MG63 (cell line): ENCODE measurements at regions not wholly inside any gene's neighbourhood (a gene's known extent, or its start where the extent isn't known, plus 50 kb on each side); places are given as distances from the start of the nearest gene placed in this dataset.
A peak's percentile ranks its signal among the peaks of the same experiment; 100 is the strongest.

Source experiments
- DNase-seq: peaks from one replicate; pipeline ENCODE4 v3.0.0-alpha.2; 2020
- H3K27me3 ChIP-seq: fragments of 250-450 bp; sonication (Bioruptor Pico); 2 replicates; pipeline ENCODE4 v1.5.1; 2020; ENCODE audit warnings: mild to moderate bottlenecking, moderate library complexity
- H3K36me3 ChIP-seq: fragments of 250-450 bp; sonication (Bioruptor Pico); 2 replicates; pipeline ENCODE4 v1.5.1; 2020; ENCODE audit warnings: mild to moderate bottlenecking, moderate library complexity
- H3K4me3 ChIP-seq: fragments of 250-450 bp; sonication (Bioruptor Pico); 2 replicates; pipeline ENCODE4 v1.5.1; 2020; ENCODE audit warnings: mild to moderate bottlenecking, moderate library complexity
- H3K9me3 ChIP-seq: fragments of 250-450 bp; sonication (Bioruptor Pico); 2 replicates; pipeline ENCODE4 v1.5.1; 2020; ENCODE audit warnings: mild to moderate bottlenecking, moderate library complexity

GRCh38 chr17:73785958-73786743, 141.9 kb upstream of the SDK2 start:
- peaks cover 51% of the 10 kb centered on the region for H3K27me3 ChIP-seq
- DNase-seq, result no peak
- no peaks in the 10 kb centered on the region for H3K36me3 ChIP-seq
- H3K4me3 ChIP-seq, result no peak overlapping the region
- H3K9me3 ChIP-seq, result no peaks in the 10 kb centered on the region

DNA sequence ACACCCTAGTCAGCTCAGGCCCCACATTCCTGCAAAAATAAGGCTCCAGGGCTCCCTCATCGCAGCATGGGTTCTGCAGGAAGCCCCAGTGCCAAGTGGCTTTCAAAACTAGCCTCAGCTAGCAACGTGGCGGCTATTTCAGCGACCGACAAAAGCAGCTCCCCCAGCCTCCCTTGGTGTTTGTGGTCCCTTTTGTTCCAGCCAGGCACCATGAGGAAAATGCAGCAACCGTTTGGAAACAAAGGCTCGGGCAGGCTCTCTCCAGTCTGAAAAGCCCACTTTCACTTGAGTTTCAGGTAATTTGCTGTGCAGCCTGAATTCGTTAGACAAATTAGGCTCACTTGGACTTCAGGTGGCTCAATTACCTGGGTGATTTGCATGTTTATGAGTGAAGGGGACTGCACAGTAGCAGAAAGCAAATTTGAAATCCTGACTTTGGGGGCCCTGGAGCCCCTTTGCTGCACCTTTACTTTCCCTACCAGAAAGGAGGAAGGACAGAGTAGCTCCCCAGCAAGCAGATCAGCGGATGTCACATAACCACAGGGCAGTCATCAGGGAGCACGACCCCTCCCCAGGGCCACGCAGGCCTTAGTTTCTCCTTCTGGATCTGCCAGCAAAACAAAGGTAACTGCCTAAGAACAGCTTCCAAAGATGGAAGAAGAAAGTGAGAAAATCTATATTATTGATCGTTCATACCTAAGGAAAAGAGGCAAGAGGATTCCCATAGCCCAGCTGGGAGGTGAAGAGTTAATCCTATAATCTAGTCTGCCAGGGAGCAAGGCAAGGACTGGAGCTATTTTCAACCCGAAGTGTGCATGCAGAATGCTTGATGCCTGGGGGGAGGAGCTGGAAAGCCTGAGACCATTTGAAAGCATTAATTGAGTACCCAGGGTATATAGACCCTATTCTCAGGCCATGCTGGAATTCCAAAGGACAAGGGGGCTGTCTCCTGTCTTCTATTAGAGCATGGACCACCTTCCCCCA, 143.1 kb upstream of the SDK2 start:
- Histone ChIP-seq H3K9me3 (no peaks in the 10 kb centered on the region), H3K4me3 (no peak overlapping the region), H3K36me3 (no peaks in the 10 kb centered on the region), H3K27me3 (peaks cover 44% of the 10 kb centered on the region)
- DNase-seq, result no peak

- no peaks in the 10 kb centered on the region for H3K9me3 ChIP-seq
- H3K36me3 ChIP-seq, result no peaks in the 10 kb centered on the region
- no peak overlapping the region for H3K4me3 ChIP-seq
- H3K27me3 ChIP-seq, result peaks cover 38% of the 10 kb centered on the region
- no peak for DNase-seq
These were observed 143.9 kb upstream of the SDK2 start for GRCh38 chr17:73788111-73788510.

DNA sequence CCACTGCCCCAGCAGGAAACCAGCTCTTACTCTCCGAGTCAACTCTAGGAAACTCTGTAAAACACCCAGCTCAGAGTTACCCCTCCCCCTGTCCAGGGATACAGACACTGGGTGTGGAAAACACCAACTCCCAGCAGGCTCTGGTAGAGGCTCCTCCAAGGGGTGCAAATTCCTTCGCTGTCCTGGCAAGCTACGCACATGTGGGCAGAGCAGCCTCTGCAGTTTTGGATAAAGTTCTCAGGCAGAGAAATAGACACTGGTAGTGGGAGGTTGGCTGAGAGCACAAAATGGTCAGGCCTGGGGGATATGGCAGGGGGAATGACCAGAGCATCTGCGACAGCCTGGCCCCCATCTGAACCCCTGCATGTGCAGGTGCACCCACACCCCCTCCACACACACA, 146.9 kb upstream of the SDK2 start:
- Histone ChIP-seq H3K9me3 (no peaks in the 10 kb centered on the region), H3K36me3 (no peaks in the 10 kb centered on the region), H3K27me3 (peaks cover 33% of the 10 kb centered on the region), H3K4me3 (no peak overlapping the region)
- DNase-seq, result no peak

DNA sequence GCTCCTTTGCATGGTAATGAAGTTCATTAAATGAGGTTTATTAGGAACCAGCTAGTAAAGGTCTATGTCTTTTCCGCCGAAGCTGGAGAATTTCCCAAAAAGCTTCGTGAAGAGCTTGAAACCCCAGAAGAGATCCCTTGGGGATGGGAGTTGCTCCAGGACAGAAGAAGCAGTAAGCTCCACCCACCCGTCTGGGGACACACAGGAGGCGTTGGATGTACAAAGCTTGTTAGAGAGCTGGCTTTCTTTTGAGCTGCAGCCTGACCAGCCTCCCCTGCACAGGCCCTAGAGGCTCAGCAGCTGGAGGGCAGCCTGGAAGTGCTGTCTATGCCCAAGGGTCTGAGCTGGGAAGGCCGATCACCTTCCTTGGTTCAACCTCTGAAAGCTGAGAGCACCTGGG, 147.4 kb upstream of the SDK2 start:
- H3K36me3 ChIP-seq, result no peaks in the 10 kb centered on the region
- H3K9me3 ChIP-seq, result no peaks in the 10 kb centered on the region
- H3K4me3 ChIP-seq, result no peak overlapping the region
- peaks cover 33% of the 10 kb centered on the region for H3K27me3 ChIP-seq
- no peak for DNase-seq

DNA sequence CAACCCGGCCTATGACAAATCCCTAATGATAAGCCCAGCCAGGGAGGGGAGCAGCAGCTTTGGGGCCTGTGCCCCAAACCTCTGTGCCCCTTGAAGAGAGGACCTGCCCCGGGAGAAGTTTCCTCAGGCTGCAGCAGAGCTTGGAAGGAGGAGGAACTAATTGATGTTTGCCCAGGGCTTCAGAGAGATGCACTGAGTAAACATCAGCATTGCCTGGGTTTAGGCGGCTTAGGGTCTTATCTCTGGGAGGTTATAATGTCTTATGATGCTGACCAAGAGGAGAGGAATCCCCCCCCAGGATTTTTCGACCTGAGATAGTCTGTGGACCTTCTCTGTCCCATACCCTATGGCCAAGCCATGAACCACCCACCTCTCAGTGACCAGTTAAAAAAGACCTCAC, 148.7 kb upstream of the SDK2 start:
- Histone ChIP-seq H3K4me3 (no peak overlapping the region), H3K9me3 (no peaks in the 10 kb centered on the region), H3K36me3 (no peaks in the 10 kb centered on the region), H3K27me3 (peaks cover 22% of the 10 kb centered on the region)
- no peak for DNase-seq

DNA sequence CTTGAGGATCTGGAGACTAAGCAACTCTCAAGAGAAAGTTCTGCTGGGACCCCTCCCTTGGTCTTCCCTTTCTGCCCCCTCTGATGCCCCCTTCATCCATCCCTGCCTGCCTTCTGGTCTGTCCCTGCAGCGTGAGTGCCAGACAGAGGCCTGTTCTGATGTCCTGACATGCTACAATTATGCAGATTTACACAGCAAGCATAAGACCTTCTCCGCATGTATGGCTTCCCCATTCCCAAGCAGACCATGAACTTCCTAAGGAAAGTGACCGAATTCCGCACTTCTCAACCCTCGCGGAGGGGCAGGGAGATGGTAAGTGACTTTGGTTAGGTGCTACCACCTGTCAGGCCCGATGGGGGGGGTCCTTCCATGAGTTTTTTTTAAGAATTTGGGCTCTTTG, 150.1 kb upstream of the SDK2 start:
- peaks cover 15% of the 10 kb centered on the region for H3K27me3 ChIP-seq
- no peaks in the 10 kb centered on the region for H3K36me3 ChIP-seq
- H3K9me3 ChIP-seq, result no peaks in the 10 kb centered on the region
- no peak overlapping the region for H3K4me3 ChIP-seq
- DNase-seq, result no peak

- H3K9me3 ChIP-seq, result no peaks in the 10 kb centered on the region
- no peak overlapping the region for H3K4me3 ChIP-seq
- peaks cover 7% of the 10 kb centered on the region for H3K27me3 ChIP-seq
- no peak for DNase-seq
- H3K36me3 ChIP-seq, result no peaks in the 10 kb centered on the region
These were observed 151.5 kb upstream of the SDK2 start for GRCh38 chr17:73795730-73796129.

DNA sequence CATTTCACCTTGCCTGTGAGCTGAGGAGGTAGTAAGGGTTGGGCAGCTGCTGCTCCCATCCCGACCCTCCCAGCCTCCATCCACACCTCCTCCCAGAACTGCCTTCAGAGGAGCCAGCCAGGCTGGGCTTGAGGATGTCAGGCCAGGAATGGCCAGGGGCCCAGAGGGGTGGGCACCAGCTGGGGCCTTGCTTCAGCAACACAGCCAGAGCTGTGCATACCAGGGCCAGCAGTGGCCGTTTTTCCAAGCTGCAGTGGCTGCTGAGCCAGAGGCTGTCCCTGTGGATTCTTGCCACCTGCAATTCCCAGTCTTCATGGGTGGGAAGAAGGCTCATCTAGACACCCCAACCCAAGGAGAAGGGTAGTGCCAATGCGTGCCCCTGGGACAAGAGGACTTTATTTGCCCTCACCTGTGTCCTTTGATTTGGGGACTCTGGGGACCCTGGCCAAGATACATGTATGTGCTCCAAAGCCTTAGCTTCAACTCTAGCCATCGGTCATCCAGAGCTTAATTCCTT, 153.4 kb upstream of the SDK2 start:
- peaks cover 2% of the 10 kb centered on the region for H3K27me3 ChIP-seq
- no peaks in the 10 kb centered on the region; the same call in 1 of the 2 replicates for H3K9me3 ChIP-seq
- DNase-seq, result peak; percentile 40
- no peaks in the 10 kb centered on the region for H3K36me3 ChIP-seq
- H3K4me3 ChIP-seq, result no peak overlapping the region

GRCh38 chr17:73798111-73798748, 154.0 kb upstream of the SDK2 start:
- peaks cover 3% of the 10 kb centered on the region; the same call in 1 of the 2 replicates for H3K9me3 ChIP-seq
- peak; percentile 96 for DNase-seq
- no peaks in the 10 kb centered on the region for H3K36me3 ChIP-seq
- H3K4me3 ChIP-seq, result no peak overlapping the region
- peaks cover 2% of the 10 kb centered on the region for H3K27me3 ChIP-seq

- Histone ChIP-seq H3K4me3 (no peak overlapping the region), H3K36me3 (no peaks in the 10 kb centered on the region), H3K27me3 (peaks cover under 1% of the 10 kb centered on the region), H3K9me3 (peaks cover 3% of the 10 kb centered on the region; the same call in 1 of the 2 replicates)
- DNase-seq, result no peak
These were observed 154.9 kb upstream of the SDK2 start for GRCh38 chr17:73799096-73799495.

DNA sequence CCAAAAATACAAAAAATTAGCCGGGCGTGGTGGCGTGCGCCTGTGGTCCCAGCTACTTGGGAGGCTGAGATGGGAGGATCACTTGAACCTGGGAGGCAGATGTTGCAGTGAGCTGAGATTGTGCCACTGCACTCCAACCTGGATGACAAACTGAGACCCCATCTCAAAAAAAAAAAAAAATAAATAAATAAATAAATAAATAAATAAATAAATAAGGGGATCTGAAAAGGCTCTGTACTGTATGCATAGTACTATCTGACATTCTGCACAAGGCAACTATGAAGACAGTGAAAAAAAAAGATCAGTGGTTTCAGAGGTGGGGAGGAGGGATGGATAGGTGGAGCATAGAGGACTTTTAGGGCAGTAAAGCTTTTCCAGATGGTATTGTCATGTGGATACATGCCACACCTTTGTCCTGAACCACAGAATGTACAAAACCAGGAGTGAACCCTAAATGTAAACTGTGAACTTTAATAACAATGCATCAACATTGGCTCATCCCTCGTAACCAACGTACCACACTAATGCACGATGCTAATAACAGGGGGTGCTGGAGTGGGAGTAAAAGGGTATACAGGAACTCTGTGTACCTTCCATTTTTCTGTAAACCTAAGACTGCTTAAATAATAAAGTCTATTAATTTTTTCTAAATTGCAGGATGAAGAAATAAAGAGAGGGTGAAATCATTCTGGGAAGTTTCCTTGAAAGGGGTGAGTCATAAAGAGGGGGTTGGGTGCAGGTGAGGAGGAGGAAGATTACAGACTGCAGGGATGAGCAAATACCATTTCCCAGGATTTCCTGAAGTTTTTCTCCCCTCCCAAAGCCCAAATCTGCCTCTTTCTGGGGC, 155.8 kb upstream of the SDK2 start:
- H3K27me3 ChIP-seq, result no peaks in the 10 kb centered on the region; the same call in 1 of the 2 replicates
- H3K36me3 ChIP-seq, result no peaks in the 10 kb centered on the region

DNA sequence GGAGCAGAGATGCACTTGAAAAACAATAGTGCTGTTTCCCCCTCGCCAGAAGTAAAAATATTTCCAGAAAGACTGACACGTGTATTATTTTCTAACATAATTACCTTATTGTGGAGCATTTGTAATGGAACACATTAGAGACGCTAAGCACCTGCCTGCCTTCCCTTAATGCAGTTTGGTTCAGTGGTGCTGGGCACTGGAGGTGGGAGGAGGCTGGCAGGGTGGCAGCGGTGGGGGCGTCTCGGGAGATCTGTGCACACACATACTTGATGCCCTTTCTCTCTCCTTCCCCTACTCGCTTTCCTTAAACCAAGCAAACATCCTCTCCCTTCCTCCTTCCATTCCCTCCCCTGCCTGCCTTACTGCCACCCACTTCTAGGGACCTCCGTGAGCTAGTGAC, 156.6 kb upstream of the SDK2 start:
- Histone ChIP-seq H3K9me3 (peaks cover 3% of the 10 kb centered on the region; the same call in 1 of the 2 replicates), H3K36me3 (no peaks in the 10 kb centered on the region), H3K27me3 (no peaks in the 10 kb centered on the region; the same call in 1 of the 2 replicates), H3K4me3 (no peak overlapping the region)
- no peak for DNase-seq

More for the DNA sequence above, 155.8 kb upstream of the SDK2 start:
- Histone ChIP-seq H3K4me3 (no peak overlapping the region), H3K9me3 (peaks cover 3% of the 10 kb centered on the region; the same call in 1 of the 2 replicates)
- DNase-seq, result no peak

- Histone ChIP-seq H3K27me3 (no peaks in the 10 kb centered on the region; the same call in 1 of the 2 replicates), H3K9me3 (peaks cover 4% of the 10 kb centered on the region; the same call in 1 of the 2 replicates), H3K36me3 (no peaks in the 10 kb centered on the region), H3K4me3 (no peak overlapping the region)
- DNase-seq, result no peak
These were observed 157.3 kb upstream of the SDK2 start for GRCh38 chr17:73801455-73802100.

DNA sequence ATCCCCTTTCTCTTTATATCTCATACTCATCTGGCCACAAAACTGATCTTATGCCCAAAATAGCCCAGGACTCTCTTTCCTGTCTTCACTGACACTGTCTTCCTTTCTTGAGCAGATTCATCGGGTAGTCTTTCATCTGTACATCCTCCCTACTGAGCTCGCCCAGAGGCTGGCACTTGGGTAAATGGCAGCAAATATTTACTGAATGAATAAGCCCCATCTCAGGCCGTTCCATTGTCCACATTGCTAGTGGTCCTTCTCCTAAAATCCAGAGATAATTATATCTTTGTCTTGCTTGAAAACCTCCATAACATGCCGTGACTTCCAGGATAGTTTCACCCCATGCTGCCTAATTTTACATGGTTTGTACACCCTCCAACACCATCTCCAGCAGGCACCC, 158.1 kb upstream of the SDK2 start:
- no peak overlapping the region for H3K4me3 ChIP-seq
- H3K36me3 ChIP-seq, result no peaks in the 10 kb centered on the region
- DNase-seq, result no peak
- H3K9me3 ChIP-seq, result peaks cover 8% of the 10 kb centered on the region
- no peaks in the 10 kb centered on the region; the same call in 1 of the 2 replicates for H3K27me3 ChIP-seq
